ENCODE measurements at regions not wholly inside any gene's neighbourhood (a gene's known extent, or its start where the extent isn't known, plus 50 kb on each side); places are given as distances from the start of the nearest gene placed in this dataset.
"Not testable (repeated sequence)": the region's sequence is repeated elsewhere in the genome, so short reads cannot be mapped to it uniquely, and the experiment has no call there.

DNA sequence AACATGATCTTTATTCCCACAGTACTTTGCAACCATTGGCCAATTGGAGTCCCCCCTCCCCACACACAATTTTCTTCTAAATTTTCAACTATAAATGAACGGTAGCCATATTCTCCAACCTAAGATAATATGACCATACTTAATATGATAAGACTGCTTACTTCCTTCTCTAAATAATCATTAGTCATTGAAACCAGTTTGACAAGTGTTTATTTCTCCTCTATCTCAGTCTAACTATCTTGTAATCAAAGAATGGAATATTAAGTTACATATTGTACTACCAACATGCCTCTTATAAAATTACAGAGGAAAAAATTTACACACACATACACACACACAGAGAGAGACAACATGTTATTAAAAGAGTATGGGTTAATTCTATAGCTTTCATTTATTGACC lies 567.4 kb upstream of the TMPRSS15 start:
- no peak for DNase-seq

DNA sequence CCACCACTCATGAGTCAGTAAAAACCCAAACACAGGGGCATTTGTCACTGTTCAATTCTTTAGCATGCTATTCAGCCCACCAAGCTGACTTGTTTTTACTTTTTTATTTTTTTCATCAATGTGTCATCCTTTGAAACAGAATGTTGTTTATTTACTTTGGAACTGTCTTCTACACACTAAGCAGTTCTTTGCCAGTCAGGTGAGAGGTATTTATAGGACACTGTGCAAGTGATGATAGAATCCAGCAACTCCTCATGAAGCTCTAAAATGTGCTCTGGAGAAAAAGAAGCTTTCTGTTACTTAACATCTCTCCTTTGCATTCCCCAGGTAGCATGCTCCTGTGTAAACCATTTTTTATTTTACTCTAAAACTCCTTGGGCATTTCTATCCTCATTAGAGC lies 582.0 kb upstream of the TMPRSS15 start:
- DNase-seq: no peak

DNA sequence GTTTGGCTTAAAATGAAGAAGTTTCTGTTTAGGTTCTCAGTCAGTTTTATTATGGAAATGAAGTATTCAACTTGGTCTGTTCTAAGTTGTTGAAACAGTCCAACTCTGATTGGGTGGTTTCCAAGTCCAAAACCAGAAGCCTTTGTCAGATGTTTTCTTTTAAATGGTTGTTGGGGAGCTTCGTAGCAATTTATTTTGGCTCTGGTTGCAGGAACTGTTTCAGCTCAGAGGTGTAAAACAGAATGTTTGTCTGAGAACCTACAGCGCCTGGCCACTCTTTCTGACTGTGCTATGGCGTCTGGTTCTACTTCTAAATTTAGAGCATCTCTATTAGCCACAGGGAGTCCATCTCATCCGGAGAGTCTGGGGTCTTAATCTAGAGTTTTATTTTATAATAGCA lies 582.6 kb upstream of the TMPRSS15 start:
- no peak for DNase-seq

DNA sequence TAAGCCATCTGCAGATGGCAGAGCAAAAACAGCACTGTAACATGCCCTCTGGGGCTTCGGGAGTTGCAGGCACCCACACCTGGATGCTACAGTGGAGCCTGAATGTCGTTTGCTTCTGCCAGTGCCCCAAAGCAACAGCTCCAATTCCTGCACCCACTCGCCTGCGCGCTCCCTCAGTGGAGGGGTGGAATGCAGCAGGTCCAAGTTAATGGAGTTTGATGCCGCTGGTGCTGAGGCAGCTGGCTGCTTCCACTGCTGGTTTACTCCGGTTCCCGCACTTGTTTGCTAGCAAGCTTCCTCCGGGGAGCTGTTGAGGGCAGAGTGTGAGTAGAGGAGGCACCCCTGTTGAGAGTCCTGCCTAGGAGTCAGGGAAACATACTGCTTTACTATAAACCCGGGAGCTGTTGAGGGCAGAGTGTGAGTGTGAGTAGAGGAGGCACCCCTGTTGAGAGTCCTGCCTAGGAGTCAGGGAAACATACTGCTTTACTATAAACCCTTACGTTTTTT lies 584.0 kb upstream of the TMPRSS15 start:
- DNase-seq: no peak

DNA sequence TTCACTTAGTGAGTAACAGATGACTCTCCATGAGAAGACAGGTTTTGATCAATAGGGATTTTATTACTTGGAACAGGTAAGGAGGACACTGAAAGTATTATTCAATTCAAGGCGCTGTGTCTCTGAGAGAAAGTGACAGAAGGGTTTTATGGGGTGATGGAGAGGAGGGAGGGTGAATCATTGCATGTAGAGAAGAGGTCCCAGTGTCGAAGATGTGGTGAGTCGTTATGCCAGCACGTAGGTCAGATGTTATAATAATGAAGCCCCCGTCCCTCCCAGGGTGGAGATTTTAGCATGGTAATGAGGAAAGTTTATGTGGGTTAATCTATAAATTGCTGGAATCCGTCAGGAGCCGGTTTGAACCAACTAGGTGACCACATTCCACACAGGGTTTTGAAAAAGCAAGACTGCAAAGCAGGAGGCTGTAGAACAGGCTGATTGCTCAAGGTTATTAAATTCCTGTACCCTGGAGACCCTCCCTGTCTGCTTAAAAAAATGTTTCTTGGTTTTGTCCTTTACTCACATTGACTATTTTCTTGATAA lies 586.4 kb upstream of the TMPRSS15 start:
- DNase-seq: no peak

DNA sequence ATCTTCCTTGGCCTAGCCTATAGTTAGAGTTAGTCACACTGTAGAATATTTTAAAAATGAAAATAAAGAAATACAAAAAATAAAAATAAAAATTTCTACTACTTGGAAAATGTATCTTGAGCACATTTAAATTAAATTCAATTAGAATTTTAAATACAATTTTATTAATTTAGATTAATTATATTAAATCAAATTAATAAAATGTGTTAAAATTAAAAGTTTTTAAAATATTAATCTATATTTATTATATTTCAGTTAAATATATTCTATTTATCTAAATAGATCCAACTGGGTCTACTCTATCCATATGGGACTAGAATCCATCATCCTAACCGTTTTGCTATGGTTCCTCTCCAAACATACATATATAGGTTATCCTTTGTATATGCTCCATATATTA lies 588.3 kb upstream of the TMPRSS15 start:
- no peak for DNase-seq

DNA sequence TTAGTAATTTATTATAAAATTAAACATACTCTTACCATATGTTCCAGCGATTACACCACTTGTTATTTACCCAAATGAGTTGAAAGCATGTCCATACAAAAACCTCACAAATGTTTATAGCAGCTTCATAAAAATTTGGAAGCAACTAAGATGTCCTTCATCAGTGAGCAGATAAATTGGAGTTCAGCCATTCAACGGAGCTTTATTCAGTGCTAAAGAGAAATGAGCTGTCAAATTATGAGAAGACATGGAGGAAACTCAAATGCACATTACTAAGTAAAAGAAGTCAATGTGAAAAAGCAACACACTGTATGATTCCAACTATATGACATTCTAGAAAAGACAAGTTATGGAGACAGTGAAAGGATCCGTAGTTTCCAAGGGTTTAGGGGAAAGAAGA lies 606.7 kb upstream of the TMPRSS15 start:
- no peak for DNase-seq

DNA sequence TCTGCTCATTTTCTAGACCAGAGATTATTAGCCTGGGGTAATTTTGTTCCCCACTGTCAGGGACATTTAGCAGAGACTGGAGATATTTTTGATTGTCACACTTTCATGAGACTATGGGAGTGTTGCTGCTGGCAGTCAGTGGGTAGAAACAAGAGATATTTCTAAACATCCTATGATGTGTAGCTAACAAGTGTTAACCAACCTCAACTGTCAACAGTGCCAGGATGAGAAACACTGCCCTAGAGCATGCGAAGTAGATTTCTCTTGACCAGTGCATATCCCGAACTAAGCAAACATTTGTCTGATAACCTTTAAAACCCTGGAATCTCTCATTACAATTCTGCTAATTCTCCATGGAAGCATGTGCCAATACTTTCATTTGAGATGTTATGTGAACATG lies 607.4 kb upstream of the TMPRSS15 start:
- DNase-seq: no peak

DNA sequence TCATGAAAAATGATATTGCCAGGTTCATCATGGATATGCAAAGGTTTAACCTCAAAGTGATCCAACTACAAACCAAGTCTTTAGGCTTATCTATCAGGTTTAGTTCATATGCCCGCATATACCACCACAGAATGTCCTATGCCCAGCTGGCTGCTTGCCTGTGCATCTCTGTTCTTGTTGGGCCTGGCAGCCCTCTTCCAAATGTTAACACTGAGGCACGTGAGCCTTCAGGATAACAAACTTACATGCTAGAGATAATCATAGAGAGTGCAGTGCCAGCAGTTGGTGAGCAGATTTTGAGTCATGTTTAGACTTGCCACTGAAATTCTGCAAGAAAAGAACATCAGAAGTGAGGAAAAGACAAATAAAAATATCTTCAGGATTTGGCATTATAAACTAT lies 607.9 kb upstream of the TMPRSS15 start:
- DNase-seq: no peak

DNA sequence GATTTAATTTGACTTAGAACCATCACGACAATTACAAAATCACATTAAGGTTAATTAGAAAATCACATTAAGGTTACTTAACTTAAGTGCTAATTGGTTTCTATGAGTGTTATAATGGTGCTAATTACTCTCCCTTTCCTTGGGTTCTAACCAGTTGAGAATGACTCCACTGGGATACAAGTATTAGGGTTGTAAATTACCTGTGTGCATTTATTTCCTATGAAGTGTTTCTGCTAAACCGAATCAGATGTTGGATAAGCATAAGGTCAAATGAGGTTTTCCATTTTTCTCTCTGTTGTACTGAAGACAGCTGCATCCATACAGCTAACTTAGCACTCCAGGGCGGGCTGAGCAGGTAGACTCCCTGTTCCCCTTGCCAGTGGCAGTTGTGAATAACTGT lies 610.3 kb upstream of the TMPRSS15 start:
- no peak for DNase-seq

DNA sequence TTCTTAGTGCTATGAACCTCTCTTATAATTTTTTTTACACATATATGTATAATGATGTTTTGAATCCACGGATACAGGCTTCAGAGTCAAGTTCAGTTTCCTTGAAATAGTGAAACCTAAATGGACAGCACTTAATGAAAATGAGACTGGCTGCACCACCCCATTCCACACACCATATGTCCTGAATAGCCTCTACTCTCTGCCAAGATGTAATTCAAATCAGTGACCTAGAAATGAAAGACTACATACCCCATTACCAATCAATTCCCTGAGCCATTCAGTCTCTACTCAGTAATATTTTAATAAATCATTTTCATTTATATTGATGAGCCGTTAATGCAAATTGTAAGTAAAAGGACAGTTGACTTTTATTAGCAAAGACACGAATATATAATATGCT lies 614.9 kb upstream of the TMPRSS15 start:
- DNase-seq: no peak

DNA sequence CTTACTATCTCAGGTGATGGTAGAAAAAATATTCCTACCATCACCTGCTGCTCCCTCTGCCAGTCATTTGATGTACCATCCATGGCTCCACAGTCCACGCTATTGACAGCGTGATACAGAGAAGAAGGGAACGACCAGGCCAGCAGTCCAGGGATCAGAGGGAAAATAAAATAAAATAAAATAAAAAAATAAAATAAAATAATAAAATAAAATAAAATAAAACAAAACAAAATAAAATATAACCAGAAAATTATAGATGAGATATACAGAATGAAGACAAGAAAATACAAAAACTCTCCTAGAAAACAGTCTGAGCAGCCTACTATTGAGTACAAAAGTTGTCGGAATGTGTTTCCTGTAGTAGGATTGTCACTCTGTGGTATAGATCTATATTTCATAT lies 619.4 kb upstream of the TMPRSS15 start:
- DNase-seq: no peak

DNA sequence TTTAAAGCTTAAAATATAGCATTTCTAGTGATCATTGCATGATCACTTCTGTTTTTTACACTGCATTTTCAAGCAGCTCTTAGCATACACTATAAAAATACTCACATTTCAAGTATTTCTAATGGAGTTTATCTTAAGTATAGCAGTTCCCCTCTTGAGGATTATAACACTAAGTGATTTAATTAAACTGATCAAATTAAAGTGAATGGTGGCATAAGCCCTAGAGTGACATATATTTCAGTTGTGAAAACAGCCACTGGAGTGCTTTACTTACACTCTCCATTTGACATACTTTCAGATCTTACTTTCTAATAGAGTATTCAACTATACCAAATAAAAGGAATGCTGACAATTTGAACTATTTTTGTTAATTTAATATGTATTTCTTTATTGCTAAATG lies 623.3 kb upstream of the TMPRSS15 start:
- DNase-seq: no peak

DNA sequence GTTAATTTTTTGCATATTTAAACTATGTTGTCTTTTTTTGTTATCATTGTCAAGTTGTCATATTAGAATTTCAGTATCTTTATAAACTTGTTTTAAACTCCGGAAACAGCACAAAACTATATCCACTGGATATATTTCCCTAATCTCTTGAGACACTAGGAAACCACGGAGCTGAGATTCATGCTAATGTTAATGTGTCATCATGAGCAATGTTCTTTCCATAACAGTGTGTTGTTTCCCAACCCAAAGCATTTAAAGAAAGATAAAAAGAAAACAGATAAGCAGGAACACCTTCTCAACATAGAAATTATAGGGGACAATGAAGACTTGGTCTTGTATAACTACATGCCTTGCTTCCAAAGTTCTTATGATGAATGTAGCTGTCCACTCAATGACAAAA lies 626.2 kb upstream of the TMPRSS15 start:
- DNase-seq: no peak

DNA sequence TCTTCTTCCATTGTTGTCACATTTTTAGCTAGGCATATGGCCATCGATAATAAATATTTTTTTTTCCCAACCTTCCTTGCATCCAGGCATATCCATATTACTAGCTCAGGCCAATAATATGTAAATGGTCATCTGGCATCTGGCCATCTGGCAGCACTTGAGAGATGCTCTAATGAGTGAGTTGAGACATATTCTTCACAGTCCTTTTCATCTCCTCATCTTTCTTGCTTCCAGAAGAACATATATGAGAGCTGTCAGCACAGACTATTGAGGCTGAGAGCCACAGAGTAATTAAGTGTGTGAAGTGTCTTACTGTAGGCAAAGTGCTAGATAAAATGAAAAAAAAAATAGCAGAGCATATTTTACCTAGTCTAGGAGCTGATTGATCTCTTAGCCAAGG lies 628.4 kb upstream of the TMPRSS15 start:
- no peak for DNase-seq

DNA sequence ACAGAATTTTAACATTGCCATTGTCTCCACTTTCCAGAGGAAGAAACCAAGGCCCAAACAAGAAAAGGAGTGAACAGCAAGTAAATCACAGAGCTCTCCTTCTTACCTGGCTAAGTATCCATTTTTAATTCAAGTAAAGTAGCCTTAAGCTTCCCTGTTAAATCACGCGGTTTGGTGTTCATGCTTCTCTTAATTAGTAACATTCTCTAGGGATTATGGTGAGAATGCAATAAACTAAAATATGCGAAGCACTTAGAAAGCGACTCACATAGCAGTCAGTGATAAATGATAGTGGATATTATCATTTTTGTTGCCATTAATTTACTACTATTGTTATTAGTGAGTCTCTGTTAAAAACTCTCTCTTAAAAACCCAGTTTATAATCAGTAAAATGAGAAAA lies 630.5 kb upstream of the TMPRSS15 start:
- no peak for DNase-seq

DNA sequence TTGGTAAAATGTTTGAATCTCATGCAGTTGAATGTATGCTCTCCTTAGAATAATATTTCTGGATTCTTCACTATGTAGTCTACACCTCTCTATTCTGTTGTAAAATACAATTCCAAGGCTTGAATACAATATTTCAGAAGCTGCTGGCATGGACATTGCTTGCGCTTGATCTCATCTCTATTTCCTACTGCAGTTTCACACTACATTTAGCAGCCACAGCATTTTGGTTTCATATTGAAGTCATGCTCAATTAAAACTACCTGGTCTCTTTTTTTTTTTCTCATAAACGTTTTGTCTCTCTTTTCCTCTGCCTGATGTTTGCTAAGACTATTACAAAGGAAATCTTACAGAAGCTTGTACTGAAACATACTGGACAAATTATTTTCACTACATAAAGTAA lies 631.0 kb upstream of the TMPRSS15 start:
- no peak for DNase-seq

DNA sequence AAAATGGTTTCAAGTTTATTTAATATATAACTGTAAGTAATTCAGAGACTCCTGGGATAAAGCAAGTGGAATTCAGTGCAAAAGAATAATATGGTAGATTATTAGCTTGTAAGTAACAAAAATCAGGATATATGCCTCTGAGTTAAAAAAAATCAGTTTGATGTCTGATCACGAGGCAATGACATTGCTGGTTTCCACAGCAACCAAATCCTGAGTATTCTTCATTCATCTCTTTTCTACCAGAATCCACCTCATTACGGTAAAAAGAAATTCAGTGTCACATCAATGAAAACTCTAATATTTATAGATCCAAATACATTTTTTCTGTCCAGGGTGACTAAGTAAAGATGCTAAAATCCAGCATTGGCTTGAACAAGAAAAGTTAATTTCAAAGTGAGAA lies 642.3 kb upstream of the TMPRSS15 start:
- no peak for DNase-seq

DNA sequence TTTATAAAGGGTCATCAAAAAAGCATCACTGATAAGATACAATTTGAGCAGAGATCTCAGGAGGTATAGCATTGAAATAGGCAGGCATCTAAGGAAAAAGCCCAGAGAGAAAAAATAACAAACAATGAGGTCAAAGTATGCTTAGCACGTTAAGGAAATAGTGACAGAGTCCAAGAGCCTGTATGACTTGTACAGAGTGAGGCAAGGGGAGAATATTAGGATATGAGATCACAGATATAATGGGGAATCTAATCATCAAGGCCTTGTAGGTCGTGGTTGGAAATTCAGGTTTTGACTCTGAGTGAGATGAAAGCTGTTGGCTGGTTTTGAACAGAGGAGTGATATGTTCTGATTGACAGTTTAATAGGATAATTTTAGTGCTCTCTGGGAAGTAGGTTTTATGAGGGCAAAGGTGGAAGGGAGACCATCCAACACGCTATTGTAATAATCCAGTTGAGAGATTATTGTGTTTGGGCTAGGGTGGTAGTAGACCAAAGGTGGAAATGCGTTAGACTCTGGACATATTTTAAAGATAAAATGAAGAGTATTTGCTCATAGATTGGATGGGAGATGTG lies 644.6 kb upstream of the TMPRSS15 start:
- DNase-seq: no peak

DNA sequence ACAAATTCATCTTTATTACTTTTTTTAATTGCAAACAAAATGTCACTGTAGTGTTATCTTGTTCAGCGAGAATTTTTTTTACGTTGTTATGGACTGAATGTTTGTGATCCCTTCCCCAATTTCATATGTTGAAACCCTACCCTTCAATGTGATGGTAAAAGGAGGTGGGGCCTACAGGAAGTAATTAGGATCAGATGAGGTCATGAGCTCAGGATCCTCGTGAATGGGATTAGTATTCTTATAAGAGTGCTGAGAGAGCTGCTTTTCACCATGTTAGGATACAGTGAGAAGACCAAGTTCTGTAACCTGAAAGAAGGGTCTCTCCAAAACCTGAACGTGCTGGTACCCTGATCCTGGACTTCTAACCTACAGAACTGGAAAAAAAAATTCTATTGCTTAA lies 646.0 kb upstream of the TMPRSS15 start:
- no peak for DNase-seq

DNA sequence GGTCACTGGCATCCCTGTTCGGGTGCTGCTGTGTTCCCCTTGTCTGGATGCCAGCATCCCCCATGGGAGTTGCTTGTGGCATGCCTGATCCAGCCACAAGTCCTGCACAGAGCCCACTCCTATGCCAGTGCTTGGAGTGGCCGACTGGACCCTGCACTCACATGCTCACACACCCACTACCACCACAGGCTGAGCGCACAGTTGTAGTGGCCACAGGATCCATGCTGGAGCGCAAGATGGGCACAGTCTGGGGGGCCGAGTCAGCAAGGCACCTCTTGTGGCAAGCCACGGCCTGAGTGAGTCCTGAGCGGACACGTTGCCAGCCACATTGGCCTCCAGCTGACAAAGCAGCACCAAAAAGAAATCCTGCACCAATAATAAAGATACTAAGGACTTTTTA lies 661.6 kb upstream of the TMPRSS15 start:
- DNase-seq: no peak

DNA sequence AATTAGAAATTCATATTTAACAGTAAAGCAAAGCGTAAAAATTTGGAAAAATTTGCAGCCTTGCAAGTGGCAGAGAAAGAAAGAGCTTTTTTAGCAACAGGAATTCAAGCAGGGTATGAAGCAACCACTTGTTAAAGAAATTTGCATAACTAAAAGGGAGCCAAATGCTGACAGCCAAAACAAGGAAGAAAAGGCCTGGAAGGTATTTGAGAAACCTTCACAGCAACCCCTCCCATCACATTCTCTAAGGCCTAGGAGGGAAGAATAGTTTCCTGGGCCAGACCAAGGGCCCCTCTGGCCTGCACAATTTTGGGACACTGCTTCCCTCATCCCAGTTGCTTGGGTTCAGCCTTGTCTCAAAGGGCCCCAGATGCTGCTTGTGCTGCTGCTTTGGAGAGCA lies 672.4 kb upstream of the TMPRSS15 start:
- DNase-seq: no peak

DNA sequence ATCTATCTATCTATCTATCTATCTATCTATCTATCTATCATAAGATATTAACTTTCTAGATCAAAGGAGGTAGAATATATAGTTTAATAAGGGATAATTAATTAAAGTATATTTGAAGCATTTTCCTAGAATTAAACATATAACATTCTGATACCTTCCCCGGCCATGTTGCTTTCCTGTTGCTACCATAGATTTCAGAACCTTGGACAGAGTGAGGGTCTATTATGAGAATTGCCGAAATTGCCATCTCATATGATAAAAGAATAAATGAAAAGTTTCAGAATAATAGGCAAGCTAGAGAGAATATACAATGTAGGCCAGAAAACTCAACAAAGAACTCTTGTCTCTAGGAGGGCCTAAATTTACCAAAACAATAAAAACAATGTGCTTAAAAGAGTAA lies 706.1 kb upstream of the TMPRSS15 start:
- DNase-seq: no peak

DNA sequence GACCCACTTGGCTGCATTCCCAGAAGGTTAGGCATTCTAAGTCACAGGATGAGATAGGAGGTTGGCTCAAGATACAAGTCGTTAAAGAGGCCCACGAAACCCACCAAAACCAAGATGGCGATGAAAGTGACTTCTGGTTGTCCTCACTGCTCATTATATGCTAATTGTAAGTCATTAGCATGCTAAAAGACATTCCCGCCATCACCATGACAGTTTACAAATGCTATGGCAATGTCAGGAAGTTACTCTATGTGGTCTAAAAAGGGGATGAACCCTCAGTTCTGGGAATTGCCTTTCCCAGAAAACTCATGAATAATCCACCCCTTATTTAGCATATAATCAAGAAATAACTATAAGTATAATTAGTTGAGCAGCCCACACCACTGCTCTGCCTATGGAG lies 715.7 kb upstream of the TMPRSS15 start:
- not testable (repeated sequence) for DNase-seq

DNA sequence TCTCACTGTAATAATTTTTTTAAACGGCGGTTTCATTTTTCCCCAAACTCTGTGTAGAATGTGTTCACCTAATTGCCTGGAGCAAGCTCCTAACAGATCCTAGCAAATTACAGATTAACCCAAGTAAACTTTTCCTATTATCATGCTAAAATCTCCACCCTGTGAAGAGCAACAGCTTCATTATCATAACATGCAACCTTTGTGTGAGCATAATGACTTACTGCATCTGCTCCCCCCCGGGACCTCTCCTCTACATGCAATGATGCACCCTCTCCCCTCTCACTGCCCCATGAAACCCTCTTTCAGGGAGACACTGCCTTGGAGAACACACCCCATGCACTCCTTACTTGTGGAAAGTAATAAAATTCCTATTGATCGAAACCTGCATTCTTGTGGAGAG lies 717.0 kb upstream of the TMPRSS15 start:
- no peak for DNase-seq

DNA sequence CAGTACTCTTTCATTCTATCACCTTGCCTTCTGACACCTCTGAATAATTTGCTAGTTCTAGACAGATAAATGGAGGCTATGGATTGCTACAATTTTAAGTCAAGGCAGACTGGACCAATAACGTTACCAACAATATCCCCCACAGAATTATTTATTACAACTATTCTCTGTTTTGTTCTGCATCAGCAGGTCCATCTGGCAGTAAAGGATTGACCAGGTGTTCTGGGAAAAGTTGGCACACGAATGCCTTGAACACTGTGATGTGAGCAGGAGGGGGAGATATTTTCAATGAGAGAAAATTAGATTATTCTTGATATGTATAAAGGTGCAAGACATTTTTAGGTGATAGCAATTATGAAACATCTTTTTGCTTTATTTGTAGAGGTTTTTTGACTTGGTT lies 718.8 kb upstream of the TMPRSS15 start:
- no peak for DNase-seq

Measured in femur (tissue), 1 donor.